GM21447 (cell line): ENCODE measurements at regions not wholly inside any gene's neighbourhood (a gene's known extent, or its start where the extent isn't known, plus 50 kb on each side); places are given as distances from the start of the nearest gene placed in this dataset.
"Not testable (repeated sequence)": the region's sequence is repeated elsewhere in the genome, so short reads cannot be mapped to it uniquely, and the experiment has no call there.

Experiments used
- ATAC-seq: cut with Tn5 transposase; IDR thresholded peaks from one replicate; pipeline ENCODE4 v1.9.1; 2021; ENCODE audit not compliant: unreplicated experiment

- not testable (repeated sequence) for ATAC-seq
These were observed 627.1 kb downstream of the TMEM121 start for GRCh38 chr14:106153362-106153955.

GRCh38 chr14:106163316-106163715 is 636.9 kb downstream of the TMEM121 start:
- ATAC-seq = no peak

- ATAC-seq = not testable (repeated sequence)
These were observed 637.4 kb downstream of the TMEM121 start for GRCh38 chr14:106163812-106164211.

GRCh38 chr14:106166232-106166631 is 639.8 kb downstream of the TMEM121 start:
- no peak for ATAC-seq

GRCh38 chr14:106166650-106167204 is 640.3 kb downstream of the TMEM121 start:
- no peak for ATAC-seq

GRCh38 chr14:106170163-106170658 is 643.8 kb downstream of the TMEM121 start:
- not testable (repeated sequence) for ATAC-seq

GRCh38 chr14:106174206-106174605 is 647.8 kb downstream of the TMEM121 start:
- ATAC-seq = no peak

GRCh38 chr14:106177266-106178246 is 651.2 kb downstream of the TMEM121 start:
- ATAC-seq = not testable (repeated sequence)

- no peak for ATAC-seq
These were observed 653.4 kb downstream of the TMEM121 start for GRCh38 chr14:106179761-106180160.

GRCh38 chr14:106184771-106185170 is 658.4 kb downstream of the TMEM121 start:
- not testable (repeated sequence) for ATAC-seq

GRCh38 chr14:106185174-106185836 is 658.9 kb downstream of the TMEM121 start:
- ATAC-seq = not testable (repeated sequence)

GRCh38 chr14:106185837-106186233 is 659.5 kb downstream of the TMEM121 start:
- no peak for ATAC-seq

- ATAC-seq = no peak
These were observed 660.8 kb downstream of the TMEM121 start for GRCh38 chr14:106187216-106187615.

- not testable (repeated sequence) for ATAC-seq
These were observed 666.3 kb downstream of the TMEM121 start for GRCh38 chr14:106192701-106193100.

GRCh38 chr14:106196459-106196858 is 670.1 kb downstream of the TMEM121 start:
- not testable (repeated sequence) for ATAC-seq

- ATAC-seq = not testable (repeated sequence)
These were observed 670.9 kb downstream of the TMEM121 start for GRCh38 chr14:106197264-106197663.

- ATAC-seq = no peak
These were observed 672.7 kb downstream of the TMEM121 start for GRCh38 chr14:106199097-106199496.

- no peak for ATAC-seq
These were observed 674.3 kb downstream of the TMEM121 start for GRCh38 chr14:106200541-106201315.

- ATAC-seq = no peak
These were observed 675.0 kb downstream of the TMEM121 start for GRCh38 chr14:106201376-106201775.

- no peak for ATAC-seq
These were observed 677.1 kb downstream of the TMEM121 start for GRCh38 chr14:106203438-106203837.
